Natural killer cell (primary cell): ENCODE measurements at regions not wholly inside any gene's neighbourhood (a gene's known extent, or its start where the extent isn't known, plus 50 kb on each side); places are given as distances from the start of the nearest gene placed in this dataset.

ENCODE experiments used
- ATAC-seq, 3 donors: fragments of 150-1000 bp in 2 of 3; fragments of 200-7000 bp in 1 of 3; cut with Tn5 transposase; 1 replicate in 1 of 3; 2 replicates in 2 of 3; pipeline ENCODE4 v1.10.0; 2021; ENCODE audit warnings: mild to moderate bottlenecking in 2 of 3, moderate library complexity in 2 of 3
- DNase-seq, 2 donors: peaks; one replicate each; pipeline versions ENCODE4 v3.0.0 to v3.0.0-alpha.2; 2013 to 2021; ENCODE audit warnings: mixed read lengths in 1 of 2
- H3K27ac ChIP-seq: one replicate; pipeline ENCODE4 v1.5.1; 2013; ENCODE audit warnings: mild to moderate bottlenecking, low read length
- H3K27me3 ChIP-seq: one replicate; pipeline ENCODE4 v1.6.1; 2013; ENCODE audit warnings: low read length; ENCODE audit not compliant: control insufficient read depth, insufficient read depth
- H3K36me3 ChIP-seq: one replicate; pipeline ENCODE4 v1.6.1; 2013; ENCODE audit warnings: low read length; ENCODE audit not compliant: control insufficient read depth, insufficient read depth
- H3K4me1 ChIP-seq: one replicate; pipeline ENCODE4 v1.6.1; 2013; ENCODE audit warnings: low read length; ENCODE audit not compliant: control insufficient read depth, insufficient read depth
- H3K4me3 ChIP-seq: one replicate; pipeline ENCODE4 v1.5.1; 2013; ENCODE audit warnings: low read length
- H3K9me3 ChIP-seq: one replicate; pipeline ENCODE4 v1.6.1; 2013; ENCODE audit warnings: low read length; ENCODE audit not compliant: control insufficient read depth, insufficient read depth
- H3K27ac Mint-ChIP-seq, 2 donors: one replicate each; pipeline ENCODE4 v1.8.0; 2022; ENCODE audit warnings: mild to moderate bottlenecking in 2 of 2, mixed read lengths in 2 of 2, moderate library complexity in 1 of 2
- H3K27me3 Mint-ChIP-seq, 2 donors: one replicate each; pipeline ENCODE4 v1.8.0; 2022; ENCODE audit warnings: low read depth in 2 of 2, mixed read lengths in 2 of 2
- H3K36me3 Mint-ChIP-seq: one replicate; pipeline ENCODE4 v1.8.0; 2022; ENCODE audit warnings: mixed read lengths
- H3K4me1 Mint-ChIP-seq, 2 donors: one replicate each; pipeline ENCODE4 v1.8.0; 2022; ENCODE audit warnings: mixed read lengths in 2 of 2
- H3K4me3 Mint-ChIP-seq: one replicate; pipeline ENCODE4 v1.8.0; 2022; ENCODE audit warnings: mild to moderate bottlenecking, moderate library complexity, mixed read lengths
- H3K9me3 Mint-ChIP-seq, 2 donors: one replicate each; pipeline ENCODE4 v1.8.0; 2022; ENCODE audit warnings: mixed read lengths in 2 of 2
- WGBS: methylation state at CpG from one replicate; pipeline ENCODE4 v1.1.7; 2013; ENCODE audit warnings: missing lambda C conversion rate; ENCODE audit not compliant: insufficient coverage; 5-methylcytosine and 5-hydroxymethylcytosine counted together
- intact Hi-C: fragments of 100-400 bp; cut with micrococcal nuclease; formaldehyde crosslinking; loops from one replicate; pipeline ENCODE4 v1.14.2; 2022
- TF ChIP-seq, protein P1 (sequence below): fragments of 200-600 bp; IDR thresholded peaks from one replicate; pipeline ENCODE4 v1.8.0; 2022; ENCODE audit warnings: antibody characterized with exemption

DNA sequence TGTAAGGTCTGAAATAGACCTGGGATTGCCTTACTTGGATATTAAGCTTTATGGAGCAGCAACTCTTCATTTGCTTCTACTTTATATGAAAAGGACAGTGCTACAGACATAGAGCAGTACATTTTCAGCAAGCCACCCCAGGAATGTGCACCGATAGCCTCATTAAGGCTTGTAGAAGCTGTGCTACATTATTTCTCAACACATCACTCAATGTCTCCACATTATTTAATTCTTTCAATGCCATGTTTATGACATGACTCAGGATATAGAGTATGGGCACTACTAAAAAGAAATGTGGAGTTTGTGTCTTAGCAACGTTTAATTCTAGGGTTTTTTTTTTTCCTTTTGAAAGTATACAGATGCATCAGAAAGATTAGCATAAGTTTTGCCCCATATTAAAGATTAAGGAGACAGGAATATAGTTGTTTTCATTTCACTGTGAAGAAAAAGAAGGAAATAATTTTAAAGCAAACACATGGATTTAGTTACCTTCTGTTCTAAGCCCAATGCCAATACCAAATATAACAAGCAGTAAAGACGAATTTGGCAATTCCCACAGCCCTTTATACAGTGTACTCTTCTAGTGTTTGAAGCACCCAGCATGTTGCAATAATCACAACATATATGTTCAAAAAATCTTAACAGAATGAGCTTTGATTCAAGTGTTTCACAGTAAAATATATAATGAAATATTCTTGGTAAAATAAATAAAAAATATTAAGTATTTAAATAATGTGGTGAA, 2140.1 kb upstream of the AGA start:
- Mint-ChIP-seq H3K9me3 (peaks cover 13 to 24% of the 10 kb centered on the region in 2 donors), H3K4me3 (no peak overlapping the region), H3K27ac (no peak overlapping the region), H3K36me3 (no peaks in the 10 kb centered on the region), H3K4me1 (no peaks in the 10 kb centered on the region), H3K27me3 (no peaks in the 10 kb centered on the region)
- Histone ChIP-seq H3K36me3 (no peaks in the 10 kb centered on the region), H3K27ac (no peak overlapping the region), H3K4me3 (no peak overlapping the region), H3K4me1 (no peaks in the 10 kb centered on the region), H3K27me3 (no peaks in the 10 kb centered on the region), H3K9me3 (no peaks in the 10 kb centered on the region)
- 74% methylated on average over 3 of the region's 3 CpGs for WGBS
- ATAC-seq (no peak), DNase-seq (no peak)
- intact Hi-C loops = no loop called here
- TF ChIP-seq, protein P1, sequence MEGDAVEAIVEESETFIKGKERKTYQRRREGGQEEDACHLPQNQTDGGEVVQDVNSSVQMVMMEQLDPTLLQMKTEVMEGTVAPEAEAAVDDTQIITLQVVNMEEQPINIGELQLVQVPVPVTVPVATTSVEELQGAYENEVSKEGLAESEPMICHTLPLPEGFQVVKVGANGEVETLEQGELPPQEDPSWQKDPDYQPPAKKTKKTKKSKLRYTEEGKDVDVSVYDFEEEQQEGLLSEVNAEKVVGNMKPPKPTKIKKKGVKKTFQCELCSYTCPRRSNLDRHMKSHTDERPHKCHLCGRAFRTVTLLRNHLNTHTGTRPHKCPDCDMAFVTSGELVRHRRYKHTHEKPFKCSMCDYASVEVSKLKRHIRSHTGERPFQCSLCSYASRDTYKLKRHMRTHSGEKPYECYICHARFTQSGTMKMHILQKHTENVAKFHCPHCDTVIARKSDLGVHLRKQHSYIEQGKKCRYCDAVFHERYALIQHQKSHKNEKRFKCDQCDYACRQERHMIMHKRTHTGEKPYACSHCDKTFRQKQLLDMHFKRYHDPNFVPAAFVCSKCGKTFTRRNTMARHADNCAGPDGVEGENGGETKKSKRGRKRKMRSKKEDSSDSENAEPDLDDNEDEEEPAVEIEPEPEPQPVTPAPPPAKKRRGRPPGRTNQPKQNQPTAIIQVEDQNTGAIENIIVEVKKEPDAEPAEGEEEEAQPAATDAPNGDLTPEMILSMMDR = no peak

DNA sequence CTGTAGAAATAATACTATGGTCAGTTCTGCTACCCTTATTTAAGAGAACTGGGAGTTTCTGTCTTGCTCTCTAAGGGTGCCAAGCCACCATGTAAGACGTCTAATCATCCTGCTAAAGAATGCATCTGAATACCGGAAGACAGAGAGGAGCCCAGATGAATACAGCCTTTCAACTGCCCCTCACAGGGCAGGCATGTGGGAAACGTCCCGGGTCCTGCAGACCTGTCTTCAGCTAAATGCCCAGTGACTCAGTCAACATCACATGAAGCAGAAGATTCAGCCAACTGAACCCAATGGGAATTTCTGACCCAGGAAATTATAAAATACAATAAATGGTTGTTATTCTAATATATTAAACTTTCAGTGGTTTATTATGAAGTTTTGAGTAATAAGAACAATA, 2141.0 kb upstream of the AGA start:
- TF ChIP-seq, protein P1 = no peak
- Mint-ChIP-seq H3K4me1 (no peaks in the 10 kb centered on the region), H3K36me3 (no peaks in the 10 kb centered on the region), H3K27me3 (no peaks in the 10 kb centered on the region), H3K4me3 (no peak overlapping the region), H3K27ac (no peak overlapping the region), H3K9me3 (peaks cover 15 to 24% of the 10 kb centered on the region in 2 donors)
- Histone ChIP-seq H3K27ac (no peak overlapping the region), H3K9me3 (no peaks in the 10 kb centered on the region), H3K4me3 (no peak overlapping the region), H3K27me3 (no peaks in the 10 kb centered on the region), H3K4me1 (no peaks in the 10 kb centered on the region), H3K36me3 (no peaks in the 10 kb centered on the region)
- ATAC-seq (no peak), DNase-seq (no peak)
- 59% methylated on average over 4 of the region's 4 CpGs for WGBS
- intact Hi-C loops = no loop called here

DNA sequence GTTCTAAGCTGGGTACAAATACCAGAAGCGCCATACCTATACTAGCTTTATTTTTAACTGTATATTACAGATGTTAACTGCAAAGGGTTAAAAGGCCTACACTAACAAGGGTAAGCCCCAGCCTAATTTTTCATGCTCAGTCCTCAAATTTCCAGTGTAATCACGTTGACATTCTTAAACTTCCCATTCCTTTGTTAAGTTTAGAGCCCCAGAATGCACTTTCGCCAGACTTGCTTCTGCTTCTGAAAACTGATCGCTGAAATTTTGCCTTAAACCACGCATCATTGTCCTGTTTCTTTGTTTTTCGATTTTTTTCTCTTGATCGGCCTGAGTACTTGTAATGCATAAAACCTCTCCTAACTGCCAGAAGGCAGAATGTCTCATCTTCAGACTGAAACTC, 2141.9 kb upstream of the AGA start:
- Mint-ChIP-seq H3K36me3 (no peaks in the 10 kb centered on the region), H3K27ac (no peak overlapping the region), H3K27me3 (no peaks in the 10 kb centered on the region), H3K4me1 (no peaks in the 10 kb centered on the region), H3K9me3 (peaks cover 12 to 20% of the 10 kb centered on the region in 2 donors), H3K4me3 (no peak overlapping the region)
- DNase-seq (no peak), ATAC-seq (no peak)
- no peaks in the 10 kb centered on the region for H3K9me3 ChIP-seq
- no peaks in the 10 kb centered on the region for H3K27me3 ChIP-seq
- H3K27ac ChIP-seq = no peak overlapping the region
- H3K4me3 ChIP-seq = no peak overlapping the region
- TF ChIP-seq, protein P1 = no peak
- intact Hi-C loops = no loop called here
- no peaks in the 10 kb centered on the region for H3K36me3 ChIP-seq
- no peaks in the 10 kb centered on the region for H3K4me1 ChIP-seq
- WGBS = 33% methylated on average over 5 of the region's 7 CpGs

DNA sequence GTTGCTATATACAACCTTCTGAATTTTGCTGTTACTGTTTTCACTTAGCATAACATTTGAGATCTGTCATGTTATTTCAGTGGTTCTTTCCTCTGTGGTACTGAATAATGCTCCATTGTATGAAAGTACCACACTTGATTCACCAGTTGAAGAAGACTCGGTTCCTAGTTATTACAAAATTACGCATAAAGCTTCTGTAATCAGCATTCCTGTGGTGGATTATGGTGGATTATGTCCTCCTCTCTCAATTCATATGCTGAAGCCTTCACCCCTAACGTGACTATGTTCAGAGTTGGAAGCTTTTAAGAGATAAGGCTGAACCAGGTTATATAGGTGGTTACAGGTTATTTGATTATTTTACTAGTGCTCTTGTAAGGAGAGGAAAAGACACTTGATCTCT, 2143.5 kb upstream of the AGA start:
- WGBS = no CpG with 5 or more reads among the region's 3 CpGs

More for the DNA sequence above, 2143.5 kb upstream of the AGA start:
- Histone ChIP-seq H3K4me1 (no peaks in the 10 kb centered on the region), H3K27ac (no peak overlapping the region), H3K9me3 (no peaks in the 10 kb centered on the region), H3K36me3 (no peaks in the 10 kb centered on the region), H3K4me3 (no peak overlapping the region), H3K27me3 (no peaks in the 10 kb centered on the region)
- Mint-ChIP-seq H3K36me3 (peaks cover 8% of the 10 kb centered on the region), H3K9me3 (peaks cover 12 to 19% of the 10 kb centered on the region in 2 donors), H3K27me3 (no peaks in the 10 kb centered on the region), H3K4me1 (no peaks in the 10 kb centered on the region), H3K4me3 (no peak overlapping the region), H3K27ac (no peak overlapping the region)
- DNase-seq (no peak), ATAC-seq (no peak)
- intact Hi-C loops = no loop called here
- TF ChIP-seq, protein P1 = no peak
